IMR-90 (cell line): ENCODE measurements at regions not wholly inside any gene's neighbourhood (a gene's known extent, or its start where the extent isn't known, plus 50 kb on each side); places are given as distances from the start of the nearest gene placed in this dataset.

ENCODE experiments used
- ATAC-seq: fragments of 200-7000 bp; cut with Tn5 transposase; 2 replicates; pipeline ENCODE4 v1.9.1; 2020; ENCODE audit warnings: low read depth, mild to moderate bottlenecking, moderate library complexity
- BruUV-seq: library from RNA; stranded (reverse); fragments of 400-500 nt; replicated peaks from 2 replicates; lab custom pipeline; 2021; lab: Mats Ljungman, UMichigan
- CTCF ChIA-PET: fragments of 300-600 bp; formaldehyde crosslinking; extraction: SDS; loops from one replicate; lab custom pipeline; 2021; ENCODE audit warnings: antibody characterized with exemption; lab: Yijun Ruan, JAX
- POLR2A ChIA-PET: fragments of 300-600 bp; sonication (Branson Sonifier 250); formaldehyde crosslinking; loops from one replicate; lab custom pipeline; 2022; ENCODE audit warnings: antibody characterized with exemption; ENCODE audit not compliant: unreplicated experiment; lab: Charles Lee
- DNase-seq: peaks from one replicate; pipeline ENCODE4 v3.0.0; 2013
- H2AFZ ChIP-seq: replicated peaks from 2 replicates; pipeline ENCODE3; 2013; ENCODE audit warnings: low read length, mild to moderate bottlenecking; ENCODE audit not compliant: poor library complexity
- H2AK5ac ChIP-seq: 2 replicates; pipeline ENCODE4 v1.6.1; 2013; ENCODE audit warnings: low read depth, low read length, inconsistent platforms
- H2AK9ac ChIP-seq: replicated peaks from 2 replicates; pipeline ENCODE3; 2013; ENCODE audit warnings: mild to moderate bottlenecking, low read depth, low read length, moderate library complexity; ENCODE audit not compliant: poor library complexity
- H2BK120ac ChIP-seq: 2 replicates; pipeline ENCODE4 v1.6.1; 2013; ENCODE audit warnings: low read depth, low read length, inconsistent platforms
- H2BK15ac ChIP-seq: 3 replicates; pipeline ENCODE4 v1.6.1; 2013; ENCODE audit warnings: low read depth, low read length, inconsistent platforms
- H2BK20ac ChIP-seq: 2 replicates; pipeline ENCODE4 v1.6.1; 2013; ENCODE audit warnings: low read depth, mild to moderate bottlenecking, inconsistent platforms, low read length, moderate library complexity
- H2BK5ac ChIP-seq: 2 replicates; pipeline ENCODE4 v1.6.1; 2013; ENCODE audit warnings: mild to moderate bottlenecking, low read depth, low read length, inconsistent platforms; ENCODE audit not compliant: poor library complexity, severe bottlenecking
- H3K14ac ChIP-seq: replicated peaks from 2 replicates; pipeline ENCODE4 v1.6.1; 2013; ENCODE audit warnings: low read depth, low read length, inconsistent platforms
- H3K18ac ChIP-seq: 2 replicates; pipeline ENCODE4 v1.6.1; 2013; ENCODE audit warnings: low read depth, low read length, control low read depth
- H3K23ac ChIP-seq: 2 replicates; pipeline ENCODE4 v1.6.1; 2013; ENCODE audit warnings: low read depth, low read length, inconsistent platforms
- H3K27ac ChIP-seq: 2 replicates; pipeline ENCODE4 v1.5.1; 2013; ENCODE audit warnings: mild to moderate bottlenecking, control low read depth, low read length; ENCODE audit not compliant: insufficient read depth
- H3K27me3 ChIP-seq: 2 replicates; pipeline ENCODE4 v1.6.1; 2013; ENCODE audit warnings: low read length; ENCODE audit not compliant: control insufficient read depth, insufficient read depth
- H3K36me3 ChIP-seq: 2 replicates; pipeline ENCODE4 v1.6.1; 2013; ENCODE audit warnings: low read length, mixed read lengths; ENCODE audit not compliant: control insufficient read depth, insufficient read depth
- H3K4ac ChIP-seq: 2 replicates; pipeline ENCODE4 v1.6.1; 2013; ENCODE audit warnings: low read depth, low read length, inconsistent platforms
- H3K4me1 ChIP-seq: 2 replicates; pipeline ENCODE4 v1.6.1; 2013; ENCODE audit warnings: low read length, mixed read lengths; ENCODE audit not compliant: control insufficient read depth, insufficient read depth
- H3K4me2 ChIP-seq: 2 replicates; pipeline ENCODE4 v1.6.1; 2013; ENCODE audit warnings: low read depth, mild to moderate bottlenecking, control low read depth, low read length, moderate library complexity
- H3K4me3 ChIP-seq: 2 replicates; pipeline ENCODE4 v1.5.1; 2013; ENCODE audit warnings: low read depth, mild to moderate bottlenecking, control low read depth, low read length, moderate library complexity; ENCODE audit not compliant: insufficient read depth
- H3K56ac ChIP-seq: 2 replicates; pipeline ENCODE4 v1.6.1; 2013; ENCODE audit warnings: low read length, inconsistent platforms; ENCODE audit not compliant: insufficient read depth; ENCODE audit errors: extremely low read depth
- H3K79me1 ChIP-seq, 2 experiments: 2 replicates each; pipeline ENCODE4 v1.6.1; 2013; ENCODE audit warnings: low read length in 2 of 2, inconsistent platforms in 1 of 2, low read depth in 1 of 2
- H3K9ac ChIP-seq: 2 replicates; pipeline ENCODE4 v1.6.1; 2013; ENCODE audit warnings: low read depth, low read length, control low read depth
- H3K9me1 ChIP-seq: 2 replicates; pipeline ENCODE4 v1.6.1; 2013; ENCODE audit warnings: low read length, inconsistent platforms; ENCODE audit not compliant: insufficient read depth
- H3K9me3 ChIP-seq: 2 replicates; pipeline ENCODE4 v1.6.1; 2013; ENCODE audit warnings: low read length; ENCODE audit not compliant: control insufficient read depth, insufficient read depth
- H4K20me1 ChIP-seq: 2 replicates; pipeline ENCODE4 v1.6.1; 2013; ENCODE audit warnings: low read length, inconsistent platforms; ENCODE audit not compliant: insufficient read depth
- H4K5ac ChIP-seq: 2 replicates; pipeline ENCODE4 v1.6.1; 2013; ENCODE audit warnings: mild to moderate bottlenecking, low read depth, low read length, control low read depth
- H4K8ac ChIP-seq, 2 experiments: 2 replicates each; pipeline ENCODE4 v1.6.1; 2013; ENCODE audit warnings: low read depth in 2 of 2, low read length in 2 of 2, control low read depth in 1 of 2, inconsistent platforms in 1 of 2
- H4K91ac ChIP-seq: 2 replicates; pipeline ENCODE4 v1.6.1; 2013; ENCODE audit warnings: low read depth, low read length, inconsistent platforms; ENCODE audit not compliant: insufficient read depth
- BHLHE40 ChIP-seq: fragments of 150-350 bp; IDR thresholded peaks from 2 replicates; pipeline ENCODE4 v1.6.1; 2016; ENCODE audit warnings: mild to moderate bottlenecking, low read depth, low read length
- CTCF ChIP-seq: conservative IDR thresholded peaks from 2 replicates; pipeline ENCODE4 v1.5.1; 2012; ENCODE audit warnings: mild to moderate bottlenecking, low read depth, low read length, improper control_type of control experiment
- FOS ChIP-seq: fragments of 150-350 bp; IDR thresholded peaks from 2 replicates; pipeline ENCODE4 v1.6.1; 2016; ENCODE audit warnings: low read depth, low read length
- MAZ ChIP-seq: IDR thresholded peaks from 2 replicates; pipeline ENCODE4 v1.6.1; 2012; ENCODE audit warnings: low read depth, mild to moderate bottlenecking, low read length, improper control_type of control experiment, moderate library complexity, borderline replicate concordance
- MXI1 ChIP-seq: IDR thresholded peaks from 2 replicates; pipeline ENCODE4 v1.6.1; 2012; ENCODE audit warnings: low read depth, mild to moderate bottlenecking, low read length, moderate library complexity, borderline replicate concordance
- POLR2A ChIP-seq: IDR thresholded peaks from 2 replicates; pipeline ENCODE4 v1.6.1; 2012; ENCODE audit warnings: mild to moderate bottlenecking, low read depth, low read length
- RAD21 ChIP-seq: IDR thresholded peaks from 2 replicates; pipeline ENCODE4 v1.6.1; 2012; ENCODE audit warnings: low read length, improper control_type of control experiment
- RCOR1 ChIP-seq: IDR thresholded peaks from 2 replicates; pipeline ENCODE4 v1.6.1; 2012; ENCODE audit warnings: mild to moderate bottlenecking, low read length, improper control_type of control experiment; ENCODE audit not compliant: insufficient replicate concordance
- SMC3 ChIP-seq: fragments of 150-350 bp; IDR thresholded peaks from 2 replicates; pipeline ENCODE4 v1.6.1; 2016; ENCODE audit warnings: low read depth, mild to moderate bottlenecking, antibody characterized with exemption, low read length, moderate library complexity
- USF2 ChIP-seq: fragments of 150-350 bp; IDR thresholded peaks from 2 replicates; pipeline ENCODE4 v1.6.1; 2017; ENCODE audit warnings: mild to moderate bottlenecking, antibody characterized with exemption, low read length, low read depth
- WGBS, 2 experiments: methylation state at CpG; one replicate each; pipeline versions ENCODE4 v1.1.5 to v1.1.7; 2013; ENCODE audit warnings: missing lambda C conversion rate in 2 of 2; ENCODE audit not compliant: insufficient read length in 1 of 2; ENCODE audit errors: extremely low coverage in 2 of 2; 5-methylcytosine and 5-hydroxymethylcytosine counted together
- dilution Hi-C: fragments of 300-500 bp; cut with HindIII; formaldehyde crosslinking; loops from one replicate; pipeline ENCODE4 v1.14.3; 2018; ENCODE audit warnings: low sequenced_read_pairs; ENCODE audit not compliant: unreplicated experiment
- in situ Hi-C: fragments of 300-500 bp; cut with MboI; formaldehyde crosslinking; loops from 3 replicates; pipeline ENCODE4 v1.14.3; 2019; ENCODE audit warnings: low sequenced_read_pairs, inconsistent platforms, mixed read lengths
- intact Hi-C: fragments of 100-400 bp; cut with micrococcal nuclease; formaldehyde crosslinking; loops from 2 replicates; pipeline ENCODE4 v1.10.0; 2022

GRCh38 chr20:25991051-25991755, 294.6 kb upstream of the ZNF337 start:
- Histone ChIP-seq H3K23ac (no peak overlapping the region), H2AK9ac (no peak overlapping the region), H3K4me3 (no peak overlapping the region), H3K56ac (no peak overlapping the region), H3K36me3 (no peaks in the 10 kb centered on the region), H2BK5ac (no peak overlapping the region), H3K4ac (no peak overlapping the region), H4K20me1 (no peaks in the 10 kb centered on the region), H3K9me1 (no peaks in the 10 kb centered on the region), H3K9me3 (no peaks in the 10 kb centered on the region), H3K14ac (no peak overlapping the region), H2BK120ac (no peak overlapping the region), H3K27me3 (peaks cover 2% of the 10 kb centered on the region; the same call in 1 of the 2 replicates), H3K9ac (no peak overlapping the region), H4K91ac (no peak overlapping the region), H3K27ac (no peak overlapping the region), H2AK5ac (no peak overlapping the region), H2AFZ (no peak overlapping the region), H3K4me1 (no peaks in the 10 kb centered on the region), H2BK15ac (no peak overlapping the region), H2BK20ac (no peak overlapping the region), H4K8ac (no peak overlapping the region), H3K79me1 (no peaks in the 10 kb centered on the region), H3K18ac (no peak overlapping the region), H3K4me2 (no peak overlapping the region), H4K5ac (no peak overlapping the region)
- in situ Hi-C loops: loop anchor here (25.0 kb wide), 5 partner anchors 129 to 829 kb away; partner anchors contain the start of gene ZNF337
- intact Hi-C loops: no loop called here
- ChIA-PET CTCF (no interaction called here), POLR2A (no interaction called here)
- DNase-seq (no peak), ATAC-seq (no peak)
- dilution Hi-C loops: no loop called here
- TF ChIP-seq USF2 (no peak), POLR2A (no peak), MXI1 (no peak), SMC3 (no peak), RAD21 (no peak), FOS (no peak), BHLHE40 (no peak), CTCF (no peak), RCOR1 (no peak), MAZ (no peak)
- 92% methylated on average over 8 of the region's 30 CpGs; no CpG with 5 or more reads in 1 of the 2 experiments for WGBS, 2 experiments
- BruUV-seq: no TSS peak
